ENCODE measurements at regions not wholly inside any gene's neighbourhood (a gene's known extent, or its start where the extent isn't known, plus 50 kb on each side); places are given as distances from the start of the nearest gene placed in this dataset.

DNA sequence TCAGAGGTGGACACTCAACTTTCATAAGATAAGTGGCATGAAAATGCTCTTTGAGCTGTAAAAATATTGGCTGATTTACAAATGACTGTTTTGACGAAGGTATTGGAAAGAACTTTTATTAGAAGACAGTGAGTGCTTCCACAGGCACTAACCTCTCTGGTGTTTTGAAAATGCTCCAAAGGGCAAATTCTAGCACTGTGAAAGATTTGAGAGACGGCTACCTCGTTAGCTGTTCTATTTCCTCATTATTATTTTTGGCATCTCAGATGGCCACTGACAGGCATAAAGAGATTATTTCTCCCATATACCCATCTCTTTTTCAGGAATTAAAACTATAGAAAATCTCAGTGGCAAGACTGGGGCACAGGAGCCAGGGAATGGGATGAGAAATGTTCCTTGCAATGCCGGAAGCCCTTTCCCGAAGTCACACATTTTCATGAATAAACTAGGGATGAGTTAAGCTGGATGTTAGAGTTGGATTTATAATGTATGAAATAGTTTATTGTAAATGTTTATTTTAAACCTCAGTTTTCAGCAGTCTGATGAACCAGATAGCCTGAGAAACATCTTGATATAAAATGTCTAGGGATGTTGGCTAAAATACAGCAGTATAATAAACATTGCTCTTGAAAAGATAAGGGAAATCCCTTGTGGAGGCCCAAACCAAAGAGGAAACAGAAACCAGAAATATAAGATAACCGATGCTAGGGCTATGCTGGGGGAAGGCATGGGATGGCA, 175.7 kb downstream of the ASB1 start:
- H3F3A ChIP-seq (ENCODE audit: insufficient read depth, low read length), result no peaks in the 10 kb centered on the region
- no peak overlapping the region for H2AFZ ChIP-seq (ENCODE audit: low read length)
- H3K27me3 ChIP-seq (replicated peaks; ENCODE audit: insufficient read depth, low read length), result no peaks in the 10 kb centered on the region
- no peaks in the 10 kb centered on the region for H3K9me2 ChIP-seq (replicated peaks; ENCODE audit: insufficient read depth, low read length)
- H3K79me2 ChIP-seq (ENCODE audit: low read length), result no peaks in the 10 kb centered on the region
- H4K20me1 ChIP-seq (ENCODE audit: insufficient read depth, low read length), result no peaks in the 10 kb centered on the region
- no peak overlapping the region for H3K4me2 ChIP-seq (ENCODE audit: low read depth, low read length)
- H3K4me1 ChIP-seq (ENCODE audit: low read length), result no peaks in the 10 kb centered on the region
- H3K36me3 ChIP-seq (replicated peaks; ENCODE audit: insufficient read depth, low read length), result no peaks in the 10 kb centered on the region
- no peak for DNase-seq
- H3K9ac ChIP-seq (ENCODE audit: low read length), result no peak overlapping the region
- no peak overlapping the region for H3K4me3 ChIP-seq (ENCODE audit: low read length)
- TF ChIP-seq, protein P1, sequence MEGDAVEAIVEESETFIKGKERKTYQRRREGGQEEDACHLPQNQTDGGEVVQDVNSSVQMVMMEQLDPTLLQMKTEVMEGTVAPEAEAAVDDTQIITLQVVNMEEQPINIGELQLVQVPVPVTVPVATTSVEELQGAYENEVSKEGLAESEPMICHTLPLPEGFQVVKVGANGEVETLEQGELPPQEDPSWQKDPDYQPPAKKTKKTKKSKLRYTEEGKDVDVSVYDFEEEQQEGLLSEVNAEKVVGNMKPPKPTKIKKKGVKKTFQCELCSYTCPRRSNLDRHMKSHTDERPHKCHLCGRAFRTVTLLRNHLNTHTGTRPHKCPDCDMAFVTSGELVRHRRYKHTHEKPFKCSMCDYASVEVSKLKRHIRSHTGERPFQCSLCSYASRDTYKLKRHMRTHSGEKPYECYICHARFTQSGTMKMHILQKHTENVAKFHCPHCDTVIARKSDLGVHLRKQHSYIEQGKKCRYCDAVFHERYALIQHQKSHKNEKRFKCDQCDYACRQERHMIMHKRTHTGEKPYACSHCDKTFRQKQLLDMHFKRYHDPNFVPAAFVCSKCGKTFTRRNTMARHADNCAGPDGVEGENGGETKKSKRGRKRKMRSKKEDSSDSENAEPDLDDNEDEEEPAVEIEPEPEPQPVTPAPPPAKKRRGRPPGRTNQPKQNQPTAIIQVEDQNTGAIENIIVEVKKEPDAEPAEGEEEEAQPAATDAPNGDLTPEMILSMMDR (IDR thresholded peaks at IDR 0.05; ENCODE audit: low read length), result no peak
- TF ChIP-seq EZH2phosphoT487 (IDR thresholded peaks at IDR 0.05; ENCODE audit: low read length), result no peak
- no peak for TF ChIP-seq EZH2 (optimal IDR thresholded peaks at IDR 0.05; ENCODE audit: low read depth, low read length)
- H3K27ac ChIP-seq (ENCODE audit: low read length), result no peak overlapping the region
- no peaks in the 10 kb centered on the region for H3K9me3 ChIP-seq (replicated peaks; ENCODE audit: insufficient read depth, low read length)

DNA sequence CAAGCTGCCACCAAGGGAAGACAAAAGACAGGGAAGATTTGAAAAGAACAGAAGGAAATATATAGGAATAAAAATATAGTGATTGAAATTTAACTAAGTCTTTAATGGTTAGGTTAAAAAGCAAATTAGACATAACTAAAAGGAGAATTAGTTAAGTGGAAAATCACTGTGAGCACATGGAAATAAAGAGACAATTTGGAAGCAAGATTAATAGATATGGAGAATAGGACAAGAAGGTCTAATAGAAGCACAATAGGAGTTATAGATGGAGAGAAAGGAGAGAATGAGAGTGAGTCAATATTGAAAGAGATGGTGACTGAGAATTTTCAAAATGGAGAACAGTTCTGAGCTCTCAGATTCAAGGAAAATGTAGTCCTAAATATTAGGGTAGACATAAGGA, 176.9 kb downstream of the ASB1 start:
- Histone ChIP-seq H3K4me3 (ENCODE audit: low read length) (no peak overlapping the region), H3K9me2 (replicated peaks; ENCODE audit: insufficient read depth, low read length) (no peaks in the 10 kb centered on the region), H3K79me2 (ENCODE audit: low read length) (no peaks in the 10 kb centered on the region), H3K36me3 (replicated peaks; ENCODE audit: insufficient read depth, low read length) (no peaks in the 10 kb centered on the region), H2AFZ (ENCODE audit: low read length) (no peak overlapping the region), H3K9me3 (replicated peaks; ENCODE audit: insufficient read depth, low read length) (no peaks in the 10 kb centered on the region), H3K4me1 (ENCODE audit: low read length) (no peaks in the 10 kb centered on the region), H3F3A (ENCODE audit: insufficient read depth, low read length) (no peaks in the 10 kb centered on the region), H3K27ac (ENCODE audit: low read length) (no peak overlapping the region), H3K27me3 (replicated peaks; ENCODE audit: insufficient read depth, low read length) (no peaks in the 10 kb centered on the region), H3K4me2 (ENCODE audit: low read depth, low read length) (no peak overlapping the region), H4K20me1 (ENCODE audit: insufficient read depth, low read length) (no peaks in the 10 kb centered on the region), H3K9ac (ENCODE audit: low read length) (no peak overlapping the region)
- DNase-seq, result no peak
- TF ChIP-seq EZH2 (optimal IDR thresholded peaks at IDR 0.05; ENCODE audit: low read depth, low read length) (no peak), EZH2phosphoT487 (IDR thresholded peaks at IDR 0.05; ENCODE audit: low read length) (no peak)
- TF ChIP-seq, protein P1 (IDR thresholded peaks at IDR 0.05; ENCODE audit: low read length), result no peak

DNA sequence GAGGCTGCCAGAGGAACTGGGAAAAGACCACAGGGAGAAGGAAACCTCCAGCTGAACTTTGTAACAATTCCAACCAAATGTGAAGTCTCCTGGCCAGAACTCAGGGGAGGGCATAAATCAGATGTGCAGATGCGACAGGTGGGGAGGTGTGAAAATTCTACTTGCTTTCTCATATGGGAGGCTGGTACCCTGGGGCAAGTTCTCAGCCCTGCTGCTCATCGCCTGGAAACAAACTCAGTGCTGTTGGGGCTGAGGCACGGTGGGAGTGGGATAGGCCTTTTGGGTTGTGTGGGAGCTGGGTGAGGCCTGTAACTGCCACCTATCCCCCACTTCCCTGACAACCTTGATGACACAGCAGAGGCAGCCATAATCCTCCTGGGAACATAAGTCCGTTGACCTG, 179.6 kb downstream of the ASB1 start:
- Histone ChIP-seq H3K9ac (ENCODE audit: low read length) (no peak overlapping the region), H3K4me2 (ENCODE audit: low read depth, low read length) (no peak overlapping the region), H3K9me3 (replicated peaks; ENCODE audit: insufficient read depth, low read length) (no peaks in the 10 kb centered on the region), H2AFZ (ENCODE audit: low read length) (no peak overlapping the region), H3K9me2 (replicated peaks; ENCODE audit: insufficient read depth, low read length) (no peaks in the 10 kb centered on the region), H3K4me1 (ENCODE audit: low read length) (no peaks in the 10 kb centered on the region), H4K20me1 (ENCODE audit: insufficient read depth, low read length) (no peaks in the 10 kb centered on the region), H3K27ac (ENCODE audit: low read length) (no peak overlapping the region), H3K36me3 (replicated peaks; ENCODE audit: insufficient read depth, low read length) (no peaks in the 10 kb centered on the region), H3K79me2 (ENCODE audit: low read length) (no peaks in the 10 kb centered on the region), H3K27me3 (replicated peaks; ENCODE audit: insufficient read depth, low read length) (no peaks in the 10 kb centered on the region), H3F3A (ENCODE audit: insufficient read depth, low read length) (no peaks in the 10 kb centered on the region), H3K4me3 (ENCODE audit: low read length) (no peak overlapping the region)
- no peak for TF ChIP-seq EZH2 (optimal IDR thresholded peaks at IDR 0.05; ENCODE audit: low read depth, low read length)
- no peak for TF ChIP-seq EZH2phosphoT487 (IDR thresholded peaks at IDR 0.05; ENCODE audit: low read length)
- TF ChIP-seq, protein P1 (IDR thresholded peaks at IDR 0.05; ENCODE audit: low read length), result no peak
- no peak for DNase-seq
